Fibroblast of peridontal ligament (primary cell): ENCODE measurements at regions not wholly inside any gene's neighbourhood (a gene's known extent, or its start where the extent isn't known, plus 50 kb on each side); places are given as distances from the start of the nearest gene placed in this dataset.
"Not testable (repeated sequence)": the region's sequence is repeated elsewhere in the genome, so short reads cannot be mapped to it uniquely, and the experiment has no call there.

Experiments used
- DNase-seq: peaks from one replicate; pipeline ENCODE4 v3.0.0-alpha.2; 2010; ENCODE audit errors: extremely low read depth

GRCh38 chr9:67708109-67708508 is 150.6 kb upstream of the ANKRD20A1 start:
- DNase-seq: not testable (repeated sequence)

- not testable (repeated sequence) for DNase-seq
Measured at GRCh38 chr9:67711429-67711828, 147.3 kb upstream of the ANKRD20A1 start.

GRCh38 chr9:67711931-67712330 is 146.8 kb upstream of the ANKRD20A1 start:
- peak; percentile 0 for DNase-seq

- DNase-seq: not testable (repeated sequence)
Measured at GRCh38 chr9:67712956-67713355, 145.8 kb upstream of the ANKRD20A1 start.

- DNase-seq: not testable (repeated sequence)
Measured at GRCh38 chr9:67717830-67718388, 140.8 kb upstream of the ANKRD20A1 start.

GRCh38 chr9:67720491-67720890 is 138.2 kb upstream of the ANKRD20A1 start:
- not testable (repeated sequence) for DNase-seq

GRCh38 chr9:67722460-67723090 is 136.2 kb upstream of the ANKRD20A1 start:
- not testable (repeated sequence) for DNase-seq

- not testable (repeated sequence) for DNase-seq
Measured at GRCh38 chr9:67723185-67723584, 135.5 kb upstream of the ANKRD20A1 start.

- not testable (repeated sequence) for DNase-seq
Measured at GRCh38 chr9:67724885-67725284, 133.8 kb upstream of the ANKRD20A1 start.

- not testable (repeated sequence) for DNase-seq
Measured at GRCh38 chr9:67726213-67726988, 132.3 kb upstream of the ANKRD20A1 start.

- DNase-seq: not testable (repeated sequence)
Measured at GRCh38 chr9:67763133-67763532, 95.6 kb upstream of the ANKRD20A1 start.

GRCh38 chr9:67771807-67772206 is 86.9 kb upstream of the ANKRD20A1 start:
- DNase-seq: not testable (repeated sequence)

- DNase-seq: not testable (repeated sequence)
Measured at GRCh38 chr9:67800170-67800569, 58.6 kb upstream of the ANKRD20A1 start.
